Nephron progenitor cell (in vitro differentiated cells): ENCODE measurements at regions not wholly inside any gene's neighbourhood (a gene's known extent, or its start where the extent isn't known, plus 50 kb on each side); places are given as distances from the start of the nearest gene placed in this dataset.

ENCODE experiments used
- DNase-seq: peaks from one replicate; pipeline ENCODE4 v3.0.0; 2021
- H3K27ac Mint-ChIP-seq: 2 replicates; pipeline ENCODE4 v1.8.0; 2021; ENCODE audit warnings: mild to moderate bottlenecking, moderate library complexity, mixed read lengths
- H3K27me3 Mint-ChIP-seq: 2 replicates; pipeline ENCODE4 v1.8.0; 2021; ENCODE audit warnings: mild to moderate bottlenecking, low read depth, mixed read lengths; ENCODE audit not compliant: poor library complexity
- H3K36me3 Mint-ChIP-seq: 2 replicates; pipeline ENCODE4 v1.8.0; 2021; ENCODE audit warnings: low read depth, mixed read lengths
- H3K4me1 Mint-ChIP-seq: 2 replicates; pipeline ENCODE4 v1.8.0; 2021; ENCODE audit warnings: mixed read lengths
- H3K4me3 Mint-ChIP-seq: 2 replicates; pipeline ENCODE4 v1.8.0; 2021; ENCODE audit warnings: mild to moderate bottlenecking, moderate library complexity, mixed read lengths
- H3K9me3 Mint-ChIP-seq: 2 replicates; pipeline ENCODE4 v1.8.0; 2021; ENCODE audit warnings: mild to moderate bottlenecking, moderate library complexity, mixed read lengths
- CTCF ChIP-seq: fragments of 200-600 bp; sonication (generic); IDR thresholded peaks from 2 replicates; pipeline ENCODE4 v1.5.0; 2021; ENCODE audit warnings: antibody characterized with exemption

GRCh38 chr7:33743594-33743993, 161.7 kb upstream of the BMPER start:
- DNase-seq: no peak
- peaks cover 39% of the 10 kb centered on the region for H3K4me1 Mint-ChIP-seq
- H3K27ac Mint-ChIP-seq: peak overlapping the region; percentile 92
- peaks cover 4% of the 10 kb centered on the region for H3K27me3 Mint-ChIP-seq
- no peak overlapping the region for H3K4me3 Mint-ChIP-seq
- no peak for TF ChIP-seq CTCF
- peaks cover 2% of the 10 kb centered on the region for H3K9me3 Mint-ChIP-seq
- H3K36me3 Mint-ChIP-seq: no peaks in the 10 kb centered on the region

DNA sequence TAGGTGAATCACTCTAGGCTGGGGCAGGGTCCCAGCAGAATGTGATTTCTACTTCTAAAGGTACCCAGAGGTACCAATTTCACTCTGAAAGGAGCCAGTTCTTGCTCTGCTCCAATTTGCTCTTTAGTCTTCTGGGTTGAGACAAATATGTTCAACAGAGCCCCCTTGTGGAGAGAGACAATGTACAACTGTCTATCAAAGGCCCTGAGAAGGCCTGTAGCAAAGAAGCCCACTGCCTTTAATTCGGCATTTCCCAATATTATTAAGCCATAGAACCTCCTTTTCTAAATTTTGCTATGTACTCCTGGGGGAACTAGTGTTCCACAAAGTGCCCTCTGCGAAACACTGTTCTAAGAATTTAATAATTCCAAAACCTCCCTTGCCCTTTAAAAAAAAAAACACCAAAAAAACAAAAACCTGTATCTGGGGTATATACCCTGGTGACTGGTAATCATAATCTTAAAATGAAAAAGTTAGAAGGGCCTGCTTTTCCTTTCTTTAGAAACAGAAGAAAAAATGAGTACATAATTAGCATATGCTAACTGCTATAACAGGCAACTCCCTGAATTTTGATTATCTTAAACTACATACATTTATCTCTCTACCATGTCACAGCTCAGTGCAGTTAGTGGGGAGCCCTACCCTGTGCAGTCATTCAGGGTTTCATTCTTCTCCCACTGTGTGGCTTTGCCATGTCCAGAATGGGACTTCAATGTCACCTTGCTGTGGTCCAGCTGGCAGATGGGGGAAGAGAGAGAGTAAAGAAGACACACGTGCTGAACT, 160.9 kb upstream of the BMPER start:
- no peak overlapping the region for H3K27ac Mint-ChIP-seq
- H3K36me3 Mint-ChIP-seq: no peaks in the 10 kb centered on the region
- H3K4me1 Mint-ChIP-seq: peaks cover 31% of the 10 kb centered on the region
- DNase-seq: no peak
- no peaks in the 10 kb centered on the region for H3K9me3 Mint-ChIP-seq
- H3K4me3 Mint-ChIP-seq: no peak overlapping the region
- peaks cover 4% of the 10 kb centered on the region for H3K27me3 Mint-ChIP-seq
- no peak for TF ChIP-seq CTCF

DNA sequence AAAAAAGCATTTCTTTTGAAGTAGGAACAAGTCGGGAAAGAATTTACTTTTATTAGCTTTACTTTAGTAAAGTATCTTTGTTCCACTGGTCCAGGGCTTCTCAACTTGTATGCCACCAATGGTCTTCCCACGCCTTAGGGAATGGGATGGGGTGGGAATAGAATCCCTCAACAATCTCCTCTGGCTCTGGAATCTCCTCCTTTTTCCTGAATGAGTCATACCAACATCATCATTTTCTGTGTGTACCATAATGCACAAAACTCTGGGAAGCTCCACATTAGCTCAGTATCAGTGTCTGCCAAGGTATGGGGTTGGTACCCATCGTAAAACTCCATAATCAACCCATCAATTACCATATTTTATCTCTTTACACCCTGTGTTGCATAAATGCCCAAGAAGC, 159.4 kb upstream of the BMPER start:
- H3K27me3 Mint-ChIP-seq: peaks cover 4% of the 10 kb centered on the region
- no peaks in the 10 kb centered on the region for H3K36me3 Mint-ChIP-seq
- no peak overlapping the region for H3K4me3 Mint-ChIP-seq
- H3K9me3 Mint-ChIP-seq: peaks cover 3% of the 10 kb centered on the region
- H3K27ac Mint-ChIP-seq: no peak overlapping the region
- no peak for TF ChIP-seq CTCF
- DNase-seq: no peak
- H3K4me1 Mint-ChIP-seq: peaks cover 28% of the 10 kb centered on the region

- Mint-ChIP-seq H3K4me1 (peaks cover 26% of the 10 kb centered on the region), H3K27me3 (peaks cover 7% of the 10 kb centered on the region), H3K27ac (no peak overlapping the region), H3K36me3 (no peaks in the 10 kb centered on the region), H3K4me3 (no peak overlapping the region), H3K9me3 (peaks cover 3% of the 10 kb centered on the region)
- TF ChIP-seq CTCF: no peak
- DNase-seq: no peak
These were observed 156.5 kb upstream of the BMPER start for GRCh38 chr7:33748793-33749192.

DNA sequence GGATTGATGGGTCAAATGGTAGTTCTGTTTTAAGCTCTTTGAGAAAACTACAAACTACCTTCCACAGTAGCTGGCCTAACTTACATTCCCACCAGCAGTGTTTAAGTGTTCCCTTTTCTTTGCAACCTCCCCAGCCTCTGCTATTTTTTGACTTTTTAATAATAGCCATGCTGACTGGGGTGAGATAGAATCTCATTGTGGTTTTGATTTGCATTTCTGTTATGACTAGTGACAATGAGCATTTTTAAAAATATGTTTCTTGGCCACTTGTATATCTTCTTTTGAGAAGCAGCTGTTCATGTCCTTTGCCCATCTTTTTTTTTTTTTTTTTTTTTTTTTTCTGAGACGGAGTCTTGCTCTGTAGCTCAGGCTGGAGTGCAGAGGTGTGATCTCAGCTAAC, 155.2 kb upstream of the BMPER start:
- Mint-ChIP-seq H3K36me3 (no peaks in the 10 kb centered on the region), H3K4me3 (no peak overlapping the region), H3K4me1 (peaks cover 34% of the 10 kb centered on the region), H3K27ac (no peak overlapping the region), H3K9me3 (peaks cover 3% of the 10 kb centered on the region), H3K27me3 (peaks cover 7% of the 10 kb centered on the region)
- TF ChIP-seq CTCF: no peak
- no peak for DNase-seq

DNA sequence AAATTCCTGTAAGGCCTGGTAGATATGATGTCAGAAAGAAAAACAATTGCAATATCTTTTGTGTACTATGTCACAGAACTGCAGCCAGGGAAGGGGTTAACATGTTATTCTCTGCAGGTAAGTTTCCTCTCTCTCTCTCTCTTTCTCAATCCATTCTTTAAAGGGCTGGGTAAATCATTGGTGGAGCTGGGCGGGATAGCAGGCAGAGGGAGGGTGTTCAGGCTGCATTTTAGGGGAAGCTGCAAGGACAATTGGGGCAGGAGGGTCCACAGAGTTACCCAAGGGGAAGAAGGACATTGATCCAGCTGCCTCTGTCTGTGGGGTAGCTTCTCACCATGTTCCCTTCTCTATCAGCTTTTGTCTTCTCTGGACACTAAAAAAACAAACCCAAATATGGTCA, 153.9 kb upstream of the BMPER start:
- DNase-seq: no peak
- Mint-ChIP-seq H3K9me3 (peaks cover 3% of the 10 kb centered on the region), H3K36me3 (peaks cover 3% of the 10 kb centered on the region)

More for the DNA sequence above, 153.9 kb upstream of the BMPER start:
- Mint-ChIP-seq H3K4me3 (no peak overlapping the region), H3K27me3 (peaks cover 7% of the 10 kb centered on the region), H3K27ac (peak overlapping the region; percentile 55), H3K4me1 (peaks cover 47% of the 10 kb centered on the region)
- TF ChIP-seq CTCF: no peak
